WTC11 (cell line): ENCODE measurements at regions not wholly inside any gene's neighbourhood (a gene's known extent, or its start where the extent isn't known, plus 50 kb on each side); places are given as distances from the start of the nearest gene placed in this dataset.

Experiments used
- ATAC-seq: fragments of 200-7000 bp; cut with Tn5 transposase; 2 replicates; pipeline ENCODE4 v1.10.0; 2021; ENCODE audit warnings: mild to moderate bottlenecking, moderate library complexity
- CTCF ChIA-PET: fragments of 300-600 bp; sonication (Branson Sonifier 250); formaldehyde crosslinking; loops from one replicate; lab custom pipeline; 2021; ENCODE audit warnings: antibody characterized with exemption; lab: Charles Lee
- POLR2A ChIA-PET: fragments of 350-600 bp; sonication (Branson Sonifier 250); formaldehyde crosslinking; loops from one replicate; lab custom pipeline; 2021; ENCODE audit warnings: antibody characterized with exemption; lab: Charles Lee
- DNase-seq: peaks from one replicate; pipeline ENCODE4 v3.0.0; 2021; ENCODE audit warnings: low spot score
- H3K27ac Mint-ChIP-seq: 2 replicates; pipeline ENCODE4 v1.8.0; 2021; ENCODE audit warnings: mixed read lengths
- H3K27me3 Mint-ChIP-seq: 2 replicates; pipeline ENCODE4 v1.8.0; 2021; ENCODE audit warnings: low read depth, mild to moderate bottlenecking, moderate library complexity, mixed read lengths
- H3K36me3 Mint-ChIP-seq: 2 replicates; pipeline ENCODE4 v1.8.0; 2021; ENCODE audit warnings: mixed read lengths
- H3K4me1 Mint-ChIP-seq: 2 replicates; pipeline ENCODE4 v1.8.0; 2022; ENCODE audit warnings: mixed read lengths
- H3K4me3 Mint-ChIP-seq: 2 replicates; pipeline ENCODE4 v1.8.0; 2021; ENCODE audit warnings: mild to moderate bottlenecking, moderate library complexity, mixed read lengths
- H3K9me3 Mint-ChIP-seq: 2 replicates; pipeline ENCODE4 v1.8.0; 2021; ENCODE audit warnings: mixed read lengths
- E2F5 ChIP-seq: sonication (generic); formaldehyde crosslinking; IDR thresholded peaks from 2 replicates; pipeline ENCODE4 v1.8.1; 2022; ENCODE audit warnings: mild to moderate bottlenecking, moderate library complexity, missing genetic modification reagents
- ETV6 ChIP-seq: sonication (generic); formaldehyde crosslinking; IDR thresholded peaks from 2 replicates; pipeline ENCODE4 v1.8.1; 2022; ENCODE audit warnings: mild to moderate bottlenecking, missing genetic modification reagents
- FOXJ3 ChIP-seq: sonication (generic); formaldehyde crosslinking; IDR thresholded peaks from 2 replicates; pipeline ENCODE4 v1.9.0; 2021; ENCODE audit warnings: missing genetic modification reagents, mild to moderate bottlenecking, borderline replicate concordance
- HMGXB4 ChIP-seq: sonication (generic); formaldehyde crosslinking; IDR thresholded peaks from 2 replicates; pipeline ENCODE4 v1.8.1; 2023; ENCODE audit warnings: mild to moderate bottlenecking, moderate library complexity, missing genetic modification reagents
- IRF2 ChIP-seq: sonication (generic); formaldehyde crosslinking; IDR thresholded peaks from 2 replicates; pipeline ENCODE4 v1.8.0; 2022; ENCODE audit warnings: low read depth, missing genetic modification reagents, borderline replicate concordance
- JUN ChIP-seq: sonication (generic); formaldehyde crosslinking; IDR thresholded peaks from 2 replicates; pipeline ENCODE4 v1.8.0; 2023; ENCODE audit warnings: mild to moderate bottlenecking, missing genetic modification reagents
- NFATC4 ChIP-seq: fragments of 250-450 bp; sonication (Bioruptor Pico); IDR thresholded peaks from 2 replicates; pipeline ENCODE4 v1.9.0; 2021; ENCODE audit warnings: mild to moderate bottlenecking
- NFE2L1 ChIP-seq: sonication (generic); formaldehyde crosslinking; IDR thresholded peaks from 2 replicates; pipeline ENCODE4 v1.8.1; 2023; ENCODE audit warnings: missing genetic modification reagents
- PRDM15 ChIP-seq: sonication (generic); formaldehyde crosslinking; IDR thresholded peaks from 2 replicates; pipeline ENCODE4 v1.8.0; 2022; ENCODE audit warnings: missing genetic modification reagents
- SP1 ChIP-seq: sonication (generic); formaldehyde crosslinking; conservative IDR thresholded peaks from 2 replicates; pipeline ENCODE4 v1.8.1; 2022; ENCODE audit warnings: missing genetic modification reagents
- USF1 ChIP-seq: sonication (generic); formaldehyde crosslinking; IDR thresholded peaks from 2 replicates; pipeline ENCODE4 v1.8.0; 2022; ENCODE audit warnings: mild to moderate bottlenecking, missing genetic modification reagents
- USF2 ChIP-seq: sonication (generic); formaldehyde crosslinking; IDR thresholded peaks from 2 replicates; pipeline ENCODE4 v1.8.1; 2023; ENCODE audit warnings: mild to moderate bottlenecking, missing genetic modification reagents, moderate library complexity
- ZNF232 ChIP-seq: sonication (generic); formaldehyde crosslinking; IDR thresholded peaks from 2 replicates; pipeline ENCODE4 v1.8.0; 2022; ENCODE audit warnings: mild to moderate bottlenecking, missing genetic modification reagents
- TF ChIP-seq, protein P1 (sequence below): sonication (generic); formaldehyde crosslinking; IDR thresholded peaks from 2 replicates; pipeline ENCODE4 v1.8.0; 2023; ENCODE audit warnings: missing genetic modification reagents
- TF ChIP-seq, protein P2 (sequence below): sonication (generic); formaldehyde crosslinking; IDR thresholded peaks from 2 replicates; pipeline ENCODE4 v1.8.1; 2022; ENCODE audit warnings: low read depth, missing genetic modification reagents, borderline replicate concordance
- TF ChIP-seq, protein P3 (sequence below): fragments of 250-450 bp; sonication (Bioruptor Pico); IDR thresholded peaks from 2 replicates; pipeline ENCODE4 v1.9.0; 2021; ENCODE audit warnings: mild to moderate bottlenecking

DNA sequence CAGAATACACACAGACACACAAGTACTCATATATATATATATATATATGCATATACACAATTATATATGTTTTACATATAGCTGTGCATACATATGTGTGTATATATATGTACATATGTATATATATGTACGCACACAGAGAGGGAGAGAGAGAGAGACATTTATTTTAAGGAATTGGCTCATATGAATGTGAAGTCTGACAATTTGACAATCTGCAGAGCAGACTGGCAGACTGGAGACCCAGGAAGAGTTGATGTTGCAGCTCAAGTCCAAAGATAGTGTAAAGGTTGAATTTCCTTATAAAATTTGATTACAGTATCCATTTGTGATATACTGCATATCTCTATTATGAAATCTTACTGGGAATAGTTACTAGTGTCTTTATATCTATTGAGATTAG is 1330.3 kb upstream of the CADM2 start (continued):
- no peak for TF ChIP-seq NFE2L1 (CRISPR knock-in tag)
- no peak for TF ChIP-seq FOXJ3 (CRISPR knock-in tag)

- H3K9me3 Mint-ChIP-seq = peaks cover 12% of the 10 kb centered on the region
- H3K27me3 Mint-ChIP-seq = no peaks in the 10 kb centered on the region
- H3K4me3 Mint-ChIP-seq = no peak overlapping the region
- ATAC-seq = no peak
- H3K4me1 Mint-ChIP-seq = no peaks in the 10 kb centered on the region
- no peak for DNase-seq
- H3K36me3 Mint-ChIP-seq = peaks cover 2% of the 10 kb centered on the region; the same call in 1 of the 2 replicates
- no peak overlapping the region for H3K27ac Mint-ChIP-seq
- TF ChIP-seq SP1 (CRISPR knock-in tag) = no peak
- TF ChIP-seq PRDM15 (CRISPR knock-in tag) = no peak
- TF ChIP-seq NFATC4 (CRISPR knock-in tag) = no peak
- no peak for TF ChIP-seq E2F5 (CRISPR knock-in tag)
- CTCF ChIA-PET = no interaction called here
- POLR2A ChIA-PET = no interaction called here
These were observed 1326.3 kb upstream of the CADM2 start for GRCh38 chr3:83632526-83632925.

GRCh38 chr3:83633758-83634157 is 1325.0 kb upstream of the CADM2 start:
- no peak for ATAC-seq
- Mint-ChIP-seq H3K9me3 (peaks cover 25% of the 10 kb centered on the region), H3K4me3 (no peak overlapping the region), H3K4me1 (no peaks in the 10 kb centered on the region), H3K36me3 (peaks cover 5% of the 10 kb centered on the region), H3K27ac (no peak overlapping the region), H3K27me3 (no peaks in the 10 kb centered on the region)
- ChIA-PET CTCF (no interaction called here), POLR2A (no interaction called here)
- TF ChIP-seq ZNF232 (CRISPR knock-in tag) = no peak
- no peak for TF ChIP-seq IRF2
- TF ChIP-seq USF1 (CRISPR knock-in tag) = no peak
- TF ChIP-seq, protein P1, sequence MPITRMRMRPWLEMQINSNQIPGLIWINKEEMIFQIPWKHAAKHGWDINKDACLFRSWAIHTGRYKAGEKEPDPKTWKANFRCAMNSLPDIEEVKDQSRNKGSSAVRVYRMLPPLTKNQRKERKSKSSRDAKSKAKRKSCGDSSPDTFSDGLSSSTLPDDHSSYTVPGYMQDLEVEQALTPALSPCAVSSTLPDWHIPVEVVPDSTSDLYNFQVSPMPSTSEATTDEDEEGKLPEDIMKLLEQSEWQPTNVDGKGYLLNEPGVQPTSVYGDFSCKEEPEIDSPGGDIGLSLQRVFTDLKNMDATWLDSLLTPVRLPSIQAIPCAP (CRISPR knock-in tag) = no peak
- TF ChIP-seq USF2 (CRISPR knock-in tag) = no peak
- TF ChIP-seq FOXJ3 (CRISPR knock-in tag) = no peak
- TF ChIP-seq, protein P2, sequence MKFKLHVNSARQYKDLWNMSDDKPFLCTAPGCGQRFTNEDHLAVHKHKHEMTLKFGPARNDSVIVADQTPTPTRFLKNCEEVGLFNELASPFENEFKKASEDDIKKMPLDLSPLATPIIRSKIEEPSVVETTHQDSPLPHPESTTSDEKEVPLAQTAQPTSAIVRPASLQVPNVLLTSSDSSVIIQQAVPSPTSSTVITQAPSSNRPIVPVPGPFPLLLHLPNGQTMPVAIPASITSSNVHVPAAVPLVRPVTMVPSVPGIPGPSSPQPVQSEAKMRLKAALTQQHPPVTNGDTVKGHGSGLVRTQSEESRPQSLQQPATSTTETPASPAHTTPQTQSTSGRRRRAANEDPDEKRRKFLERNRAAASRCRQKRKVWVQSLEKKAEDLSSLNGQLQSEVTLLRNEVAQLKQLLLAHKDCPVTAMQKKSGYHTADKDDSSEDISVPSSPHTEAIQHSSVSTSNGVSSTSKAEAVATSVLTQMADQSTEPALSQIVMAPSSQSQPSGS (CRISPR knock-in tag) = no peak
- no peak for DNase-seq

DNA sequence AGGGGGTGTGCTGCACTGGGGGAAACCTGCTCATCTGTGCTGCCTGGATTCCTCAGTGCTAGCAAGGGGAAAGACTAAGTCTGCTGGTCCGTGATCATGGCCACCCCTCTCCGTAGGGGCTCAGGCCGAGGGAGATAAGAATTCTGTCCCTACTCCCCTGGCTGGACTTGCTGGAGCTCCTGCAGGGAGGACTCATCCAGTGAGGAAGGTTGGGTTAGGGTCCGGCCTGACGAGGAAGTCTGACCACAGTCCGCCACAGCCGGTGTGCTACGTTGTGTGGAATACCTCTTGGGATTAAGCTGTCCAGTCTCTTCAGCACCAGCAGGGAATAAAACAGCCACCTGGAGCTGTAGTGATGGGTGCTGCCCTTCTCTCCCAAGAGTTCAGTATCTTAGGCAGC is 1309.1 kb upstream of the CADM2 start:
- H3K4me1 Mint-ChIP-seq = peaks cover 10% of the 10 kb centered on the region
- ChIA-PET CTCF (no interaction called here), POLR2A (no interaction called here)
- no peak overlapping the region for H3K4me3 Mint-ChIP-seq
- no peak for DNase-seq
- H3K27me3 Mint-ChIP-seq = no peaks in the 10 kb centered on the region; the same call in 1 of the 2 replicates
- no peaks in the 10 kb centered on the region for H3K36me3 Mint-ChIP-seq
- peaks cover 17% of the 10 kb centered on the region for H3K9me3 Mint-ChIP-seq
- H3K27ac Mint-ChIP-seq = no peak overlapping the region
- no peak for ATAC-seq
- TF ChIP-seq ETV6 (CRISPR knock-in tag) = no peak
- TF ChIP-seq, protein P3, sequence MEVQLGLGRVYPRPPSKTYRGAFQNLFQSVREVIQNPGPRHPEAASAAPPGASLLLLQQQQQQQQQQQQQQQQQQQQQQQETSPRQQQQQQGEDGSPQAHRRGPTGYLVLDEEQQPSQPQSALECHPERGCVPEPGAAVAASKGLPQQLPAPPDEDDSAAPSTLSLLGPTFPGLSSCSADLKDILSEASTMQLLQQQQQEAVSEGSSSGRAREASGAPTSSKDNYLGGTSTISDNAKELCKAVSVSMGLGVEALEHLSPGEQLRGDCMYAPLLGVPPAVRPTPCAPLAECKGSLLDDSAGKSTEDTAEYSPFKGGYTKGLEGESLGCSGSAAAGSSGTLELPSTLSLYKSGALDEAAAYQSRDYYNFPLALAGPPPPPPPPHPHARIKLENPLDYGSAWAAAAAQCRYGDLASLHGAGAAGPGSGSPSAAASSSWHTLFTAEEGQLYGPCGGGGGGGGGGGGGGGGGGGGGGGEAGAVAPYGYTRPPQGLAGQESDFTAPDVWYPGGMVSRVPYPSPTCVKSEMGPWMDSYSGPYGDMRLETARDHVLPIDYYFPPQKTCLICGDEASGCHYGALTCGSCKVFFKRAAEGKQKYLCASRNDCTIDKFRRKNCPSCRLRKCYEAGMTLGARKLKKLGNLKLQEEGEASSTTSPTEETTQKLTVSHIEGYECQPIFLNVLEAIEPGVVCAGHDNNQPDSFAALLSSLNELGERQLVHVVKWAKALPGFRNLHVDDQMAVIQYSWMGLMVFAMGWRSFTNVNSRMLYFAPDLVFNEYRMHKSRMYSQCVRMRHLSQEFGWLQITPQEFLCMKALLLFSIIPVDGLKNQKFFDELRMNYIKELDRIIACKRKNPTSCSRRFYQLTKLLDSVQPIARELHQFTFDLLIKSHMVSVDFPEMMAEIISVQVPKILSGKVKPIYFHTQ (CRISPR knock-in tag) = no peak
- no peak for TF ChIP-seq HMGXB4 (CRISPR knock-in tag)
- no peak for TF ChIP-seq IRF2
- no peak for TF ChIP-seq JUN (CRISPR knock-in tag)
